Activated T-helper 1 cell treated with Interleukin-2 at 50 U/mL for 16 hours (primary cell): ENCODE measurements at regions not wholly inside any gene's neighbourhood (a gene's known extent, or its start where the extent isn't known, plus 50 kb on each side); places are given as distances from the start of the nearest gene placed in this dataset.
"Not testable (repeated sequence)": the region's sequence is repeated elsewhere in the genome, so short reads cannot be mapped to it uniquely, and the experiment has no call there.

ENCODE experiments used
- DNase-seq: peaks from one replicate; pipeline ENCODE4 v3.0.0-alpha.2; 2020; ENCODE audit warnings: low read depth

GRCh38 chr2:40937284-40937683 is 485.4 kb upstream of the SLC8A1 start:
- no peak for DNase-seq

DNA sequence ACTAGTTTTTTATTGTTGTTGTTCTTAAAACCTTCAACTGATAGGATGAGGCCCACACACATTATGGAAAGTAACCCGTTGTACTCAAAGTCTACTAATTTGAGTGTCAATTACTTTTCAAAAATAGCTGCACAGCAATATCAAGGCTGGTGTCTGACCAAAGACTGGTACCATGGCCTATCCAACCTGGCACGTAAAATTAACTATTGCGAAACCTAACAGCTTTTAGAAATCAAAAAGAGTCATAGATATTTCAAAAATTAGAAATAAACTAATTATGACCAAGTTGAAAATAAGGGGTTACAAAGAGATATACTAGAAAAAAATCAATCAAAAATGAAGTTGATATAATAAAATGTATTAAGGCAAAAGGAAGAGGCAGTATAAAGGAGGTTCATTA is 501.5 kb upstream of the SLC8A1 start:
- DNase-seq, result no peak

DNA sequence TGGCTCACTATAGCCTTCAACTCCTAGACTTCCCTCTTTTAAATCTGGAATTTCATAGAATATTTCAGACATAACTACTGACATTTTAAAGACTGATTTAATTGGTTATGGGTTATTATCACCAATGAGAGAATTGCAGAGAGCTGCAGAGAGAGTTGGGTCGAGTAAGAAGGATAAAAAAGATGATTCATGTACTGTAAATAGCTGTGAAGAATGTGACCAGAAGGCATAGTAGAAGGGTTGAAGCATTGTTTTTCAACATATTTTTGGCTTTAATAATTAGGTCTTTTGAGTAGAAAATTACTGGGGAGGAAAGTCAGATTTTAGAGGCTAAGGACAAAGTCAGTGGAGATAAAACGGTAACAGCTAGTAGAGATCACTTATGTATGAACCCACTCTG is 503.2 kb upstream of the SLC8A1 start:
- no peak for DNase-seq

- DNase-seq, result no peak
These were observed 503.7 kb upstream of the SLC8A1 start for GRCh38 chr2:40955635-40956034.

DNA sequence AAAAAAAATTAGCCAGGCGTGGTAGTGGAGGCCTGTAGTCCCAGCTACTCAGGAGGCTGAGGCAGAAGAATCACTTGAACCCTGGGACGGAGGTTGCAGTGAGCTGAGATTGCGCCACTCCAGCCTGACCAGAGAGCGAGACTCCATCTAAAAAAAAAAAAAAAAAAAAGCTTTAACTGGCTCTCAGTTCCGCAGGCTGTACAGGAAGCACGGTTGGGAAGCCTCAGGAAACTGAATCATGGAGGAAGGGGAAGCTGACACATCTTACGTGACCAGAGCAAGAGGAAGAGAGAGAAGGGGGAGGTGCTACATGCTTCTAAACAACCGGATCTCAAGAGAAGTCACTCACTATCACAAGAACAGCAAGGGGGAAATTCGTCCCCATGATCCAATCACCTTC is 505.6 kb upstream of the SLC8A1 start:
- no peak for DNase-seq

- DNase-seq, result no peak
These were observed 510.1 kb upstream of the SLC8A1 start for GRCh38 chr2:40962026-40962425.

GRCh38 chr2:40964509-40965250 is 512.8 kb upstream of the SLC8A1 start:
- no peak for DNase-seq

- DNase-seq, result no peak
These were observed 515.6 kb upstream of the SLC8A1 start for GRCh38 chr2:40967451-40967850.

GRCh38 chr2:40975151-40975550 is 523.3 kb upstream of the SLC8A1 start:
- no peak for DNase-seq

DNA sequence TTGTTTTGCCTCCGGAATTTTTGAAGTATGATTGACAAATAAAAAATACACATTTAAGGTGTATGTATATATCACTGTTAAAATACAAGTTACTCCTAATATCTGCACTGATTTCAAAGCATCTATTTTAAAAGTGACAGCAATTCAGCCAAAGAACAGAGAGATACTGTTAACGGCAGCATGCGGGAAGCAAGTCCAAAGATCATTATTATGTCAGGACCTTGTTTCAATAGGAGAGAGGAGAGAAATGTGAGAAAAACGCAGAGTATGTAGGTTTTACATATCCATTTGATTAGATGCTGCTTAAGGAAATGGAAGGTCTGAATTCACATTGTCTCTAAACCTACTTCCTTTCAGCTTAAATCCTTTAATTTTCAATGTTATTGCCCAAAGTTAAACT is 545.5 kb upstream of the SLC8A1 start:
- no peak for DNase-seq

GRCh38 chr2:41000374-41000773 is 548.5 kb upstream of the SLC8A1 start:
- no peak for DNase-seq

- no peak for DNase-seq
These were observed 549.0 kb upstream of the SLC8A1 start for GRCh38 chr2:41000906-41001305.

GRCh38 chr2:41004700-41005099 is 552.8 kb upstream of the SLC8A1 start:
- no peak for DNase-seq

DNA sequence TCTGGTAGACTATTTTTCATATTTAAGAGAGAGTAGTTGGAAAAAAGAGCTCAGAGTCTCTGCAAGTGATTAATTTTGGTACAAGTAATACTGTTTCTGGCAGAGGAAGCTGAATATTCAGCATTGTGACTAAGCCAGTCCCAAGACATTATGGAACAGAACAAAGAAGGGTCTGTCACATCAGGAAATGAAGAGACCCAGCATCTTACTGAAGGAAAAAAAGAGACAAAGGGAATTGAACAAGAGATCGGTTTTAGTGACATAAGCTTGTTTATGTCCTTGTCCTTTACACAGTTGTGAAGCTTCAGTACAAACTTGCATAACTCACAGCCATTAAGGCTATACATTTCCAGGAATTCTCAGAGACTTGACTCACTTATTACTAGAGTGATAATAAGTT is 568.5 kb upstream of the SLC8A1 start:
- DNase-seq, result no peak

- DNase-seq, result no peak
These were observed 572.9 kb upstream of the SLC8A1 start for GRCh38 chr2:41024816-41025215.

DNA sequence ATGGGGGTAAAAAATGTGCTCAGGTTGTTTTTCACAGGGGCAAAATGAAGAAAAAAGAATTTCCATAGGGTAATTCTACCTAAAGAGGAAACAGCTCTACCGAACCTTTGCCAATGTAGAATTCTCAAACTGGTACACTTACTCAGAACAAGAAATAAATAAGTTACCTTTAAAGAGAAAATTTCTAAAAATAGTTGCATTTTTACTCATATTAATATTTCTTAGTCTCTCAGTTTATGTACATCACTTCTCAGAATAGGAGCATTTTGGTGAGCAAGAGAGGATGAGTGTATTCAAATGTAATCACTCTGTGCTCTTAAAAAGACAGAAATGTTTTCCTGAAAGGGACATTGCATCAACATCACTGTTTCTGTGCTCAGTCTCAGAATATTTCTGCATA is 574.7 kb upstream of the SLC8A1 start:
- no peak for DNase-seq

GRCh38 chr2:41027095-41027494 is 575.2 kb upstream of the SLC8A1 start:
- no peak for DNase-seq

DNA sequence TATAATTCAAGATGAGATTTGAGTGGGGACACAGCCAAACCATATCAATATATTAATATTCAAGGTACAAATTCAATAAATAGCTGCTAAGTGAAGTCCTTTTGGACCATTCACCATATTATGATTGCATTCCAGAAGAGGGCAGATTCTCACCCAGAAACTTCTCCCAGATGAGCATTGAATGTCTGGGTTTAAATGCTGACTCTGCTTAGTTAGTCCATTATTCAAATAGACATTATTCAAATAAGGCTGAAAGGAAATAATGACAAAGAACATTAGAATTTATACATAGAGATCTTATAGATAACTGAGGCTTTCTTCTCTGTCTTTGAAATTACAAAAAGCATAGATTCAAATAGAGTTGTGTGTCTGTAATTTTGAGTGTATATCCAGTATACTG is 579.4 kb upstream of the SLC8A1 start:
- DNase-seq, result no peak

GRCh38 chr2:41032715-41033114 is 580.8 kb upstream of the SLC8A1 start:
- no peak for DNase-seq

DNA sequence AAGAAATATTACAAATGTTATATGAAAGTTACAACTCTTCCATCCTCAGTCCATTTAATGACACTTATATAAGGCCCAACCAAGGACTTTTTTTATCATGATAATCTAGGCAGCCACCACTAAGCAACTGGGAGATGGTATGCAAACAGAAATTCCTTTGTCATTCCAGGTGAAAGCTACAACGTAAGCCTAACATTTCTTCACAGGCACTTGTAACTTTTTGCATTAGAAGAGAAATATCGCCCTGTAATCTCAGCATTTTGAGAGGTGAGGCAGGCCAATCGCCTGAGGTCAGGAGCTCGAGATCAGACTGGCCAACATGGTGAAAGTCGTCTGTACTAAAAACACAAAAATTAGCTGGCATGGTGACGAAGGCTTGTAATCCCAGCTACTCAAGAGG is 581.2 kb upstream of the SLC8A1 start:
- DNase-seq, result no peak

- DNase-seq, result no peak
These were observed 586.5 kb upstream of the SLC8A1 start for GRCh38 chr2:41038408-41038807.

GRCh38 chr2:41039750-41040149 is 587.9 kb upstream of the SLC8A1 start:
- DNase-seq, result not testable (repeated sequence)

DNA sequence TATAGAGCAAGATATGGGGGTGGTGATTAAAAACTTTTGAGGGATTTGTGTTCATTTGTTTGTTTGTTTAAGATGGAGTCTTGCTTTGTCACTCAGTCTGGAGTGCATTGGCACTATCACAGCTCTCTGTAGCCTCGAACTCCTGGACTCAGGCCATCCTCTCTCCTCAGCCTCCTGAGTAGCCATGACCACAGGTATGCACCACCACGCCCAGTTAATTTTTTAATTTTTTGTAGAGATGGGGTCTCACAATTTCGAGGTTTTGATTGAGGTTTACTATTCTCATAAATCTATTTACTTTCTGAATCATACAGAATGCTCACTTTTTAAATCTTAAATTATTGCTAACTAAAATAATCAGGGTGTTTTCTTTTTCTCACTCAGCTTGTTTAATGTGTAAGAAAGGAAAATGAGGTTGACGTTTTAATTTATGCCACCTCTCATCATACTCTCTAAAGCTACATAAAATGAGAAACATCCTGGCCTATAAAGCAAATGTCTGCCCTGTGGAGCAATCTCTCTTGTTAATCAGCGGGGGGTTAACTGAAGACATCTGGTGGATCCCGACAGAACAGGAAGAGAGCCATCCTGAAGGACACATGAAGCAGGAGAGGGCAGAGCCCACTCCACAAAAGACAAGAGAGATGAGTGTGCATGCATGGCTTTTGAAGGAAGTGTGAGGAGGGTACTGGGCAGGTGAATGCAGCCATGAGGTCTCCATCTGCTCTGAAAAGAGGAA is 589.1 kb upstream of the SLC8A1 start:
- DNase-seq, result no peak

DNA sequence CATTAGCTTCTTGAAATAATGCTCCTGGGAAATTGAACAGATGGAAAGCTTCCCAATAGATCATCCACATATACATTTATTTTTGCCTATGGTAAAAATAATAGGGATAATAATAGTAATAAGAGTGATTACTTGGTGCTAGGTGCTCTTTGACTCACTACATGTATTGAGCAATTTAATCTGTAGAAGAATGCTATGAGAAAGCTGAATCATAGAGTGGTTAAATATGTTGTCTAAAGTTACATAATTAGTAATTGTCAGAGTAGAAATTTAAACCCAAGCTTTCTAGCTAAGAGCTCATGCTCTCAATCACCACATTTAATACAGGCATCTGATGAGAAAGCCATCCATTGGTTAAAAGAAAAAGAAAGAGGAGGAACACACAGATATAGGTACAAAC is 590.5 kb upstream of the SLC8A1 start:
- no peak for DNase-seq
